Liver (tissue), 8 donors: ENCODE measurements at regions not wholly inside any gene's neighbourhood (a gene's known extent, or its start where the extent isn't known, plus 50 kb on each side); places are given as distances from the start of the nearest gene placed in this dataset.

ENCODE experiments used
- DNase-seq: peaks from one replicate; pipeline ENCODE4 v3.0.0-alpha.2; 2017; ENCODE audit warnings: low spot score
- H3K27ac ChIP-seq, 2 donors: one replicate each; pipeline ENCODE4 v1.7.0; 2013; ENCODE audit warnings: inconsistent platforms in 2 of 2, low read length in 2 of 2, control low read depth in 1 of 2, low read depth in 1 of 2, mild to moderate bottlenecking in 1 of 2
- H3K27me3 ChIP-seq, 4 donors: one replicate each; pipeline versions ENCODE4 v1.6.1 to v1.7.0; 2013; ENCODE audit warnings: low read length in 3 of 4, inconsistent platforms in 1 of 4, mild to moderate bottlenecking in 1 of 4, moderate library complexity in 1 of 4; ENCODE audit not compliant: control insufficient read depth in 4 of 4, insufficient read depth in 4 of 4
- H3K36me3 ChIP-seq, 4 donors: one replicate each; pipeline versions ENCODE4 v1.6.1 to v1.7.0; 2013; ENCODE audit warnings: low read length in 3 of 4, mild to moderate bottlenecking in 3 of 4, low read depth in 1 of 4, moderate library complexity in 1 of 4; ENCODE audit not compliant: control insufficient read depth in 4 of 4, insufficient read depth in 3 of 4
- H3K4me1 ChIP-seq, 4 donors: one replicate each; pipeline versions ENCODE4 v1.6.1 to v1.7.0; 2013; ENCODE audit warnings: low read length in 3 of 4, mild to moderate bottlenecking in 3 of 4, moderate library complexity in 1 of 4; ENCODE audit not compliant: control insufficient read depth in 4 of 4, insufficient read depth in 4 of 4
- H3K4me3 ChIP-seq, 3 donors: one replicate each; pipeline versions ENCODE4 v1.6.1 to v1.7.0; 2013; ENCODE audit warnings: low read length in 3 of 3, control low read depth in 1 of 3, low read depth in 1 of 3, mild to moderate bottlenecking in 1 of 3
- H3K9ac ChIP-seq, 2 donors: one replicate each; pipeline ENCODE4 v1.7.0; 2013; ENCODE audit warnings: low read length in 2 of 2, mild to moderate bottlenecking in 2 of 2, moderate library complexity in 2 of 2, control low read depth in 1 of 2, low read depth in 1 of 2
- H3K9me3 ChIP-seq, 4 donors: one replicate each; pipeline versions ENCODE4 v1.6.1 to v1.7.0; 2013; ENCODE audit warnings: low read length in 3 of 4; ENCODE audit not compliant: control insufficient read depth in 4 of 4
- ATF3 ChIP-seq: IDR thresholded peaks from 2 replicates; pipeline ENCODE4 v1.6.1; 2016; ENCODE audit warnings: antibody characterized with exemption
- CTCF ChIP-seq: fragments of 150-350 bp; IDR thresholded peaks from 2 replicates; pipeline ENCODE4 v1.5.1; 2017; ENCODE audit warnings: improper control_type of control experiment, low read depth, low read length; ENCODE audit not compliant: missing input control
- EGR1 ChIP-seq, 2 donors: IDR thresholded peaks; 2 replicates each; pipeline ENCODE4 v1.6.1; 2016 to 2018; ENCODE audit warnings: antibody characterized with exemption in 2 of 2, low read depth in 2 of 2
- FOXA1 ChIP-seq: IDR thresholded peaks from 2 replicates; pipeline ENCODE4 v1.6.1; 2016; ENCODE audit warnings: antibody characterized with exemption
- FOXA2 ChIP-seq: IDR thresholded peaks from 2 replicates; pipeline ENCODE4 v1.6.1; 2016; ENCODE audit warnings: antibody characterized with exemption
- GABPA ChIP-seq, 2 donors: IDR thresholded peaks in 1 of 2; conservative IDR thresholded peaks in 1 of 2; 2 replicates each; pipeline ENCODE4 v1.6.1; 2016; ENCODE audit warnings: antibody characterized with exemption in 2 of 2, mild to moderate bottlenecking in 1 of 2, moderate library complexity in 1 of 2
- HNF4A ChIP-seq, 2 donors: conservative IDR thresholded peaks; 2 replicates each; pipeline ENCODE4 v1.6.1; 2016; ENCODE audit warnings: antibody characterized with exemption in 2 of 2, mild to moderate bottlenecking in 2 of 2
- HNF4G ChIP-seq: IDR thresholded peaks from 2 replicates; pipeline ENCODE4 v1.6.1; 2016; ENCODE audit warnings: antibody characterized with exemption
- JUND ChIP-seq, 2 donors: IDR thresholded peaks; 2 replicates each; pipeline ENCODE4 v1.6.1; 2016; ENCODE audit warnings: antibody characterized with exemption in 2 of 2
- MAX ChIP-seq: IDR thresholded peaks from 2 replicates; pipeline ENCODE4 v1.6.1; 2016; ENCODE audit warnings: antibody characterized with exemption
- NR2F2 ChIP-seq: IDR thresholded peaks from 2 replicates; pipeline ENCODE4 v1.6.1; 2016; ENCODE audit warnings: antibody characterized with exemption
- RAD21 ChIP-seq, 2 donors: IDR thresholded peaks; 2 replicates each; pipeline ENCODE4 v1.6.1; 2016; ENCODE audit warnings: antibody characterized with exemption in 2 of 2, mild to moderate bottlenecking in 2 of 2
- RXRA ChIP-seq, 2 donors: IDR thresholded peaks; 2 replicates each; pipeline ENCODE4 v1.6.1; 2017 to 2018; ENCODE audit warnings: antibody characterized with exemption in 2 of 2, mild to moderate bottlenecking in 1 of 2
- SP1 ChIP-seq: IDR thresholded peaks from 2 replicates; pipeline ENCODE4 v1.6.1; 2018; ENCODE audit warnings: antibody characterized with exemption, mild to moderate bottlenecking
- TAF1 ChIP-seq: conservative IDR thresholded peaks from 2 replicates; pipeline ENCODE4 v1.6.1; 2016; ENCODE audit warnings: antibody characterized with exemption, mild to moderate bottlenecking
- WGBS: extraction: QIAGEN DNeasy Blood & Tissue Kit; methylation state at CpG from one replicate; pipeline ENCODE4 v1.1.7; 2013; 5-methylcytosine and 5-hydroxymethylcytosine counted together
- TF ChIP-seq, protein P1 (sequence below): IDR thresholded peaks from 2 replicates; pipeline ENCODE4 v1.6.1; 2016; ENCODE audit warnings: antibody characterized with exemption
- donor health status: healthy.
- donor health status: healthy.
- donor health status: healthy.
- donor health status: healthy.
- donor health status: healthy.

DNA sequence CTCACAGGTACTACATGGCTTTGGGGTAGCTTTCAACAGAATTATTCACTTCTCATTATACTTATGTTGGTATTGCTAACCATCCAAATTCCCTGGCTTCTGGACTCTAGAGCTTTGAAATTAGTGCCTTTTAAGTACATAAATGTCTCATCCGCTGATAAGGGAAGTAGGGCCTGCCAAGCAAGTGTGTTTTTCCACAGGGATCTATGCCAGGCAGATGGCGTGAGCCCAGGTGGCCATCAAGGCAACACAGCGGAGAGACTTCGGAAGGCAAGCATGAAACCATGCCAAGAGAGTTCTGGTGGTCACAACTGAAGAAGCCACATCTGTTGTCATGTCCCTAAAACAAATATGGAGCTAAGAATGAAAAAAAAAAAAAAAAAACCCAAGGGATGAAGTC lies 503.1 kb upstream of the LCORL start:
- no peak for TF ChIP-seq FOXA1
- TF ChIP-seq RXRA (IDR thresholded peaks at IDR 0.05) = no peak
- TF ChIP-seq HNF4A (conservative IDR thresholded peaks at IDR 0.05) = no peak
- TF ChIP-seq SP1 = no peak
- TF ChIP-seq, protein P1, sequence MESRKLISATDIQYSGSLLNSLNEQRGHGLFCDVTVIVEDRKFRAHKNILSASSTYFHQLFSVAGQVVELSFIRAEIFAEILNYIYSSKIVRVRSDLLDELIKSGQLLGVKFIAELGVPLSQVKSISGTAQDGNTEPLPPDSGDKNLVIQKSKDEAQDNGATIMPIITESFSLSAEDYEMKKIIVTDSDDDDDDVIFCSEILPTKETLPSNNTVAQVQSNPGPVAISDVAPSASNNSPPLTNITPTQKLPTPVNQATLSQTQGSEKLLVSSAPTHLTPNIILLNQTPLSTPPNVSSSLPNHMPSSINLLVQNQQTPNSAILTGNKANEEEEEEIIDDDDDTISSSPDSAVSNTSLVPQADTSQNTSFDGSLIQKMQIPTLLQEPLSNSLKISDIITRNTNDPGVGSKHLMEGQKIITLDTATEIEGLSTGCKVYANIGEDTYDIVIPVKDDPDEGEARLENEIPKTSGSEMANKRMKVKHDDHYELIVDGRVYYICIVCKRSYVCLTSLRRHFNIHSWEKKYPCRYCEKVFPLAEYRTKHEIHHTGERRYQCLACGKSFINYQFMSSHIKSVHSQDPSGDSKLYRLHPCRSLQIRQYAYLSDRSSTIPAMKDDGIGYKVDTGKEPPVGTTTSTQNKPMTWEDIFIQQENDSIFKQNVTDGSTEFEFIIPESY = no peak
- TF ChIP-seq GABPA (IDR thresholded peaks at IDR 0.05 in 1 of 2, conservative IDR thresholded peaks at IDR 0.05 in 1 of 2) = no peak
- TF ChIP-seq RAD21 (IDR thresholded peaks at IDR 0.05) = no peak
- no peak for TF ChIP-seq TAF1
- TF ChIP-seq JUND (IDR thresholded peaks at IDR 0.05) = no peak
- TF ChIP-seq FOXA2 = no peak
- no peak for TF ChIP-seq MAX
- TF ChIP-seq EGR1 (IDR thresholded peaks at IDR 0.05; ENCODE audit: low read depth in 2 of 2) = no peak
- TF ChIP-seq HNF4G = no peak
- 75% methylated on average over 4 of the region's 4 CpGs for WGBS
- Histone ChIP-seq H3K9me3 (no peaks in the 10 kb centered on the region), H3K36me3 (no peaks in the 10 kb centered on the region), H3K27ac (no peak overlapping the region), H3K4me3 (no peak overlapping the region), H3K27me3 (no peaks in the 10 kb centered on the region), H3K4me1 (no peaks in the 10 kb centered on the region), H3K9ac (no peak overlapping the region)
- no peak for DNase-seq

- H3K9ac ChIP-seq = no peak overlapping the region
- no peak overlapping the region for H3K27ac ChIP-seq
- H3K27me3 ChIP-seq = no peaks in the 10 kb centered on the region
- H3K4me1 ChIP-seq = no peaks in the 10 kb centered on the region
- no peak for TF ChIP-seq NR2F2
- no peak for TF ChIP-seq ATF3
- TF ChIP-seq, protein P1 = no peak
- TF ChIP-seq EGR1 (IDR thresholded peaks at IDR 0.05; ENCODE audit: low read depth in 2 of 2) = no peak
- TF ChIP-seq FOXA1 = no peak
- TF ChIP-seq HNF4A (conservative IDR thresholded peaks at IDR 0.05) = no peak
- TF ChIP-seq SP1 = no peak
- TF ChIP-seq JUND (IDR thresholded peaks at IDR 0.05) = no peak
- no peaks in the 10 kb centered on the region for H3K36me3 ChIP-seq
- WGBS = 14% methylated on average over 3 of the region's 3 CpGs
- DNase-seq = no peak
- H3K4me3 ChIP-seq = no peak overlapping the region
- H3K9me3 ChIP-seq = no peaks in the 10 kb centered on the region
Measured at GRCh38 chr4:18518098-18518497, 496.5 kb upstream of the LCORL start.

- Histone ChIP-seq H3K4me3 (no peak overlapping the region), H3K36me3 (no peaks in the 10 kb centered on the region), H3K27ac (no peak overlapping the region), H3K9ac (no peak overlapping the region), H3K27me3 (no peaks in the 10 kb centered on the region), H3K4me1 (no peaks in the 10 kb centered on the region), H3K9me3 (no peaks in the 10 kb centered on the region)
- DNase-seq = no peak
- TF ChIP-seq EGR1 (IDR thresholded peaks at IDR 0.05; ENCODE audit: low read depth in 2 of 2) (no peak), FOXA2 (no peak), CTCF (no peak), ATF3 (no peak), TAF1 (no peak), HNF4A (conservative IDR thresholded peaks at IDR 0.05) (no peak), NR2F2 (no peak), HNF4G (no peak), RXRA (IDR thresholded peaks at IDR 0.05) (no peak)
- TF ChIP-seq, protein P1 = no peak
Measured at GRCh38 chr4:18513861-18514260, 492.3 kb upstream of the LCORL start.
